ENCODE measurements at regions not wholly inside any gene's neighbourhood (a gene's known extent, or its start where the extent isn't known, plus 50 kb on each side); places are given as distances from the start of the nearest gene placed in this dataset.

DNA sequence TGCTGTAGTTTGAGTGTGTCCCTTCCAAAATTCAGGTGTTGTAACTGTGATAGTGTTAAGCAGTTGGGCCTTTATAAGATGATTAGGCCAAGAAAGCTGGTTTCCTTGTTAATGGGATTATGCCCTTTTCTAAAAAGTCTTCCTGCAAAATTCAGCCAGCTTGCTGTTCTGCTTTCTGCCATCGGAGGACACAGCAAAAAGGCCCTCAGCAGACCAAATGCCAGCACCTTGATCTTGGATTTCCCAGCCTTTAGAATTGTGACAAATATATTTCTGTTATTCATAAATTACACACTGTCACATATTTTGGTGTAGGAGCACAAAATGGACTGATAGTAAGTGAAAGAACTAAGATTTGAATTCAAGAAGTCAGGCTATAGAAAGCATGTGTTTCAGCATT is 203.2 kb downstream of the IZUMO3 start:
- no peak for ATAC-seq
- Histone ChIP-seq H3K27ac (no peak overlapping the region), H3K36me3 (no peaks in the 10 kb centered on the region), H3K4me3 (no peak overlapping the region), H3K27me3 (no peaks in the 10 kb centered on the region), H3K9me3 (no peaks in the 10 kb centered on the region), H3K4me1 (no peaks in the 10 kb centered on the region)
- intact Hi-C loops (cut with DNase I; ENCODE audit: low total_unique reads) (no loop called here), in situ Hi-C loops (cut with MboI; ENCODE audit: low sequenced_read_pairs in 4 of 4) (no loop called here)
- TF ChIP-seq, protein P1, sequence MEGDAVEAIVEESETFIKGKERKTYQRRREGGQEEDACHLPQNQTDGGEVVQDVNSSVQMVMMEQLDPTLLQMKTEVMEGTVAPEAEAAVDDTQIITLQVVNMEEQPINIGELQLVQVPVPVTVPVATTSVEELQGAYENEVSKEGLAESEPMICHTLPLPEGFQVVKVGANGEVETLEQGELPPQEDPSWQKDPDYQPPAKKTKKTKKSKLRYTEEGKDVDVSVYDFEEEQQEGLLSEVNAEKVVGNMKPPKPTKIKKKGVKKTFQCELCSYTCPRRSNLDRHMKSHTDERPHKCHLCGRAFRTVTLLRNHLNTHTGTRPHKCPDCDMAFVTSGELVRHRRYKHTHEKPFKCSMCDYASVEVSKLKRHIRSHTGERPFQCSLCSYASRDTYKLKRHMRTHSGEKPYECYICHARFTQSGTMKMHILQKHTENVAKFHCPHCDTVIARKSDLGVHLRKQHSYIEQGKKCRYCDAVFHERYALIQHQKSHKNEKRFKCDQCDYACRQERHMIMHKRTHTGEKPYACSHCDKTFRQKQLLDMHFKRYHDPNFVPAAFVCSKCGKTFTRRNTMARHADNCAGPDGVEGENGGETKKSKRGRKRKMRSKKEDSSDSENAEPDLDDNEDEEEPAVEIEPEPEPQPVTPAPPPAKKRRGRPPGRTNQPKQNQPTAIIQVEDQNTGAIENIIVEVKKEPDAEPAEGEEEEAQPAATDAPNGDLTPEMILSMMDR (IDR thresholded peaks at IDR 0.05 in 4 of 5, conservative IDR thresholded peaks at IDR 0.05 in 1 of 5): no peak
- no peak for TF ChIP-seq POLR2A (IDR thresholded peaks at IDR 0.05)
- no peak for DNase-seq

DNA sequence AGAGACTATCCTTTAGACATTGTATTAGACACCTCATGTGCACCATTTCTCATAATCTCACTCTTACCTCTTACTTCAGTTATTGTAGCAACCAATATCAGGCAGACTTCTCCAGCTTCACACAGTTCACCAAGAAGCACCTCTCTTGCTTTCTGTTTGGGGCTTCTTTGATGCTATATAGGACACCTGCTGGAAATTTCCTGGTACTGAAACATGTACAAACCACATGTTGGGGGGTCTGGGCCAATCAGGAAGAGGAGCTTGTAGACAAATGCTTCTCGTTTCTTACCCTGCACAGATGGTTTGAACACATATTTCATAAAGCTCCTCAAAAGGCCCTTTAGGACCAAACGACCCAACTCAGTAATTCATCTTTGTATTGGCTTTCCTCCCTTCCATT is 212.1 kb downstream of the IZUMO3 start:
- ATAC-seq (no peak), DNase-seq (no peak)
- no peaks in the 10 kb centered on the region for H3K36me3 ChIP-seq
- H3K27ac ChIP-seq: no peak overlapping the region
- no peak overlapping the region for H3K4me3 ChIP-seq
- H3K4me1 ChIP-seq: no peaks in the 10 kb centered on the region
- no peaks in the 10 kb centered on the region for H3K27me3 ChIP-seq
- H3K9me3 ChIP-seq: no peaks in the 10 kb centered on the region
- intact Hi-C loops (cut with DNase I; ENCODE audit: low total_unique reads): no loop called here
- in situ Hi-C loops (cut with MboI; ENCODE audit: low sequenced_read_pairs in 4 of 4): no loop called here
- TF ChIP-seq POLR2A (IDR thresholded peaks at IDR 0.05): no peak
- TF ChIP-seq, protein P1 (IDR thresholded peaks at IDR 0.05 in 4 of 5, conservative IDR thresholded peaks at IDR 0.05 in 1 of 5): no peak

DNA sequence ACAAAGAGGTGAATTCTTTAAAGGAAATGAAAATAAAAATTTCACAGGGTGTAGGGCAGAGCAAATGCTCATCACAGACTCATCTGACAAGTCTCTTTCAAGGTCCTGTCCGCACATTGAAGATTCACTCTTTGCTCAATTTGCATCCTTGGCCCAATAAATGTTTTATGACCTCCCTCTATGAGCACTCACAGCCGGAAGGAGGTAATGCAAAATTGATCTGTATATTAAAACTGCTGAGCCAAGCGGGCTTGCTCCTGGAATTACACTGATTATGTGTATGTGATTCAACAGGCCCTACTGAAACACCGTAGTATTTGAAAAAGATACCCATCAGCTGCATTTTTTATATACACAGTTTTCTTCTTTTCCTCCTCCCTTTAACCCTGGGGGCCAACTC is 246.8 kb downstream of the IZUMO3 start:
- ATAC-seq: no peak
- intact Hi-C loops (cut with DNase I; ENCODE audit: low total_unique reads): no loop called here

DNA sequence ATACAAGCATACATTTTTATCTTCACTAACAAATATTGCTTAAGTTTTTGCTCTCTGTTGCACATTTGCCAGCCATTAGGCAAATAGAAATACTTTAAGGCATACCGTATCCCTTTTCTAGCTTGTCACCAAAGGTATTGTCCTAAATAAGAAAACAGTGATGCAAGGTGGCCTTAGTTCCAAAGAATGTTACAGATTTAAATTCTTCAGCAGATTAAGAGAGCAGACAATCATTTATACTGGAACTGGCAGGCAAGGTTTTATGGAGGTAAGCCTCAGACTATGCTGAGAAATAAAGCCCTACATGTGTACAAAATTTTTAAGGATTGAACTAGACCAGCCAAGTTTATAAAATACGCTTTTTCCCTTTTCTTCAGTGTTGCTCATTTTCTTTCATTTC is 247.8 kb downstream of the IZUMO3 start:
- Histone ChIP-seq H3K4me1 (no peaks in the 10 kb centered on the region), H3K36me3 (no peaks in the 10 kb centered on the region), H3K27ac (no peak overlapping the region), H3K27me3 (no peaks in the 10 kb centered on the region), H3K4me3 (no peak overlapping the region), H3K9me3 (no peaks in the 10 kb centered on the region)
- in situ Hi-C loops (cut with MboI; ENCODE audit: low sequenced_read_pairs in 4 of 4) (no loop called here), intact Hi-C loops (cut with DNase I; ENCODE audit: low total_unique reads) (no loop called here)
- DNase-seq (no peak), ATAC-seq (no peak)
- TF ChIP-seq POLR2A (IDR thresholded peaks at IDR 0.05): no peak
- TF ChIP-seq, protein P1 (IDR thresholded peaks at IDR 0.05 in 4 of 5, conservative IDR thresholded peaks at IDR 0.05 in 1 of 5): no peak

More for the DNA sequence above, 246.8 kb downstream of the IZUMO3 start:
- in situ Hi-C loops (cut with MboI; ENCODE audit: low sequenced_read_pairs in 4 of 4): no loop called here
- no peak overlapping the region for H3K27ac ChIP-seq
- H3K27me3 ChIP-seq: no peaks in the 10 kb centered on the region
- H3K4me3 ChIP-seq: no peak overlapping the region
- TF ChIP-seq, protein P1 (IDR thresholded peaks at IDR 0.05 in 4 of 5, conservative IDR thresholded peaks at IDR 0.05 in 1 of 5): no peak
- TF ChIP-seq POLR2A (IDR thresholded peaks at IDR 0.05): no peak
- H3K9me3 ChIP-seq: no peaks in the 10 kb centered on the region
- no peaks in the 10 kb centered on the region for H3K36me3 ChIP-seq
- no peak for DNase-seq
- H3K4me1 ChIP-seq: no peaks in the 10 kb centered on the region

DNA sequence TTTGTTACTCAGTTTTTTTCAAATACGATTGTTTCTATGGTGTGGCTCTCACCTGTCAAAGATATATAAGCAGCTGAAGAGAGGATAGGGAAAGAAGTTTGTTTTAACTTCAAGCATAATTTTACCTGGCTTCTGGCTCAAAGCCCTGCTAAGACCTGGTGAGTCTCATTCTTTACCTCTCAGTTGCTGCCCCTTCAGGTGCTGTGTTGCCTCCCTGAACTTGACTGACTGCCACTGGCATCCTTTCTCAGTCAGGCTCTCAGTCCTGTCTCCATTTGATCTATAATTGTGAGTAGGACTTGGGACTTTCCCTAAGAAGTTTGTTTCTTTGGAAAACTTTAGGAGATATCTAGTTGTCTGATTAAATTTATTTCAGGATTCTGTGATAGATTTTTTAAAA is 249.6 kb downstream of the IZUMO3 start:
- no peak overlapping the region for H3K4me3 ChIP-seq
- no peaks in the 10 kb centered on the region for H3K4me1 ChIP-seq
- H3K27me3 ChIP-seq: no peaks in the 10 kb centered on the region
- in situ Hi-C loops (cut with MboI; ENCODE audit: low sequenced_read_pairs in 4 of 4) (no loop called here), intact Hi-C loops (cut with DNase I; ENCODE audit: low total_unique reads) (no loop called here)
- TF ChIP-seq, protein P1 (IDR thresholded peaks at IDR 0.05 in 4 of 5, conservative IDR thresholded peaks at IDR 0.05 in 1 of 5): no peak
- TF ChIP-seq POLR2A (IDR thresholded peaks at IDR 0.05): no peak
- no peaks in the 10 kb centered on the region for H3K9me3 ChIP-seq
- H3K36me3 ChIP-seq: no peaks in the 10 kb centered on the region
- no peak overlapping the region for H3K27ac ChIP-seq
- ATAC-seq (no peak), DNase-seq (no peak)

Data from gastrocnemius medialis (tissue), 4 donors.